ENCODE measurements at regions not wholly inside any gene's neighbourhood (a gene's known extent, or its start where the extent isn't known, plus 50 kb on each side); places are given as distances from the start of the nearest gene placed in this dataset.

- TF ChIP-seq, protein P1, sequence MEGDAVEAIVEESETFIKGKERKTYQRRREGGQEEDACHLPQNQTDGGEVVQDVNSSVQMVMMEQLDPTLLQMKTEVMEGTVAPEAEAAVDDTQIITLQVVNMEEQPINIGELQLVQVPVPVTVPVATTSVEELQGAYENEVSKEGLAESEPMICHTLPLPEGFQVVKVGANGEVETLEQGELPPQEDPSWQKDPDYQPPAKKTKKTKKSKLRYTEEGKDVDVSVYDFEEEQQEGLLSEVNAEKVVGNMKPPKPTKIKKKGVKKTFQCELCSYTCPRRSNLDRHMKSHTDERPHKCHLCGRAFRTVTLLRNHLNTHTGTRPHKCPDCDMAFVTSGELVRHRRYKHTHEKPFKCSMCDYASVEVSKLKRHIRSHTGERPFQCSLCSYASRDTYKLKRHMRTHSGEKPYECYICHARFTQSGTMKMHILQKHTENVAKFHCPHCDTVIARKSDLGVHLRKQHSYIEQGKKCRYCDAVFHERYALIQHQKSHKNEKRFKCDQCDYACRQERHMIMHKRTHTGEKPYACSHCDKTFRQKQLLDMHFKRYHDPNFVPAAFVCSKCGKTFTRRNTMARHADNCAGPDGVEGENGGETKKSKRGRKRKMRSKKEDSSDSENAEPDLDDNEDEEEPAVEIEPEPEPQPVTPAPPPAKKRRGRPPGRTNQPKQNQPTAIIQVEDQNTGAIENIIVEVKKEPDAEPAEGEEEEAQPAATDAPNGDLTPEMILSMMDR (IDR thresholded peaks at IDR 0.05), result no peak
- TF ChIP-seq POLR2A (IDR thresholded peaks at IDR 0.05), result no peak
Measured at GRCh38 chr18:37630334-37630733, 64.7 kb upstream of the CELF4 start.

Data from ovary (tissue), 3 donors.